ENCODE measurements at regions not wholly inside any gene's neighbourhood (a gene's known extent, or its start where the extent isn't known, plus 50 kb on each side); places are given as distances from the start of the nearest gene placed in this dataset.
"Not testable (repeated sequence)": the region's sequence is repeated elsewhere in the genome, so short reads cannot be mapped to it uniquely, and the experiment has no call there.

DNA sequence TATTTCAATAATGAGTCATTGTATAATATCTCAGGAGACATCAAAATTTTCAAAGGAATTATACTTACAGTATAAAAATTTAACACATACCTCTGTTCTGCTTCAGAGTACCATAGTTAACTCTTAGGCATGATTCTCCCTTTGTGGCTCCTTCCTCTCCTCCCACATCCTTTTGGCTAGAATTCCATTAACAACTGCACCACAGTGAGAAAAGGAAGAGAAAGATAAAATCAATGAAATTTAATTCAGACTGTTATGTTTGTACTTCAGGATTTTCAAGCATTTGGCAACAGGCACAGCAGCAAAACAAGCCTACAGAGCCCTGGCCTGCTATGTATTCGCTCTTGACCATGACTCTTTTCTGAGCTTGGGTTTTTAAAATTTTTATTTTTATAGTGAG, 57.2 kb upstream of the SGIP1 start:
- Histone ChIP-seq H3K4me1 (replicated peaks) (peaks cover 14% of the 10 kb centered on the region), H3K27ac (no peak overlapping the region), H3K9me3 (replicated peaks) (no peaks in the 10 kb centered on the region), H3K4me3 (no peak overlapping the region), H3K36me3 (no peaks in the 10 kb centered on the region), H3K27me3 (replicated peaks) (no peaks in the 10 kb centered on the region)
- DNase-seq (ENCODE audit: low read depth in 1 of 2, low spot score in 2 of 2): no peak

GRCh38 chr1:66478116-66478515, 55.8 kb upstream of the SGIP1 start:
- H3K27me3 ChIP-seq (replicated peaks): no peaks in the 10 kb centered on the region
- no peaks in the 10 kb centered on the region for H3K36me3 ChIP-seq
- H3K4me3 ChIP-seq: no peak overlapping the region
- H3K27ac ChIP-seq: peak overlapping the region; percentile 63
- DNase-seq (ENCODE audit: low read depth in 1 of 2, low spot score in 2 of 2): peak in 1 of 2 experiments; percentile 60
- no peaks in the 10 kb centered on the region for H3K9me3 ChIP-seq (replicated peaks)
- peaks cover 14% of the 10 kb centered on the region for H3K4me1 ChIP-seq (replicated peaks)

- Histone ChIP-seq H3K36me3 (no peaks in the 10 kb centered on the region), H3K27me3 (replicated peaks) (no peaks in the 10 kb centered on the region), H3K4me1 (replicated peaks) (peaks cover 14% of the 10 kb centered on the region), H3K4me3 (no peak overlapping the region), H3K9me3 (replicated peaks) (no peaks in the 10 kb centered on the region), H3K27ac (no peak overlapping the region)
- DNase-seq (ENCODE audit: low read depth in 1 of 2, low spot score in 2 of 2): no peak
Measured at GRCh38 chr1:66480162-66480561, 53.8 kb upstream of the SGIP1 start.

- peaks cover 14% of the 10 kb centered on the region for H3K4me1 ChIP-seq (replicated peaks)
- not testable (repeated sequence) for H3K9me3 ChIP-seq (replicated peaks); H3K27me3 ChIP-seq (replicated peaks); H3K36me3 ChIP-seq; DNase-seq (ENCODE audit: low read depth in 1 of 2, low spot score in 2 of 2); H3K27ac ChIP-seq; H3K4me3 ChIP-seq
Measured at GRCh38 chr1:66481215-66481614, 52.7 kb upstream of the SGIP1 start.

Data from SJSA1 (cell line).